VCaP (cell line): ENCODE measurements at regions not wholly inside any gene's neighbourhood (a gene's known extent, or its start where the extent isn't known, plus 50 kb on each side); places are given as distances from the start of the nearest gene placed in this dataset.

ENCODE experiments used
- H3K27ac ChIP-seq: fragments of 450-650 bp; 2 replicates; pipeline ENCODE4 v1.5.1; 2017
- TF ChIP-seq, protein P1 (sequence below): fragments of 450-650 bp; conservative IDR thresholded peaks from 2 replicates; pipeline ENCODE4 v1.5.1; 2017; ENCODE audit warnings: mild to moderate bottlenecking, moderate library complexity

DNA sequence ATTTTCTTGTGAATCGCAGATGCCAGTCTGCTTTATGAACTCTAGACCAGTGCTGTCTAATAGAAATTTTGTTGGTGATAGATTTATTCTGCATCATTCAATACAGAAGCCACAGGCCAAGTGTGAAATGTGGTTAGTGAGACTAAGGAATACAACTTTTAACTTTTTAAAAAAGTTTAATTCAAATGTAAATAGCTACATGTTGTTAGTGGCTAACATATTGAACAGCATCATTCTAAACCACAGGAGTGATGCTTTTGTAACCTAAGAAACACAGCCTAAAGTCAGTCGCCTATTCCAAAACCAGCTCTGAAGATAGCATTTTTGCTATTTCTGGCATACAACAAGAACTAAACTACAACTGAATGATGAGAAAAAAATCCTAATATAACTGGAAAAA is 164.8 kb upstream of the CBLB start:
- TF ChIP-seq, protein P1, sequence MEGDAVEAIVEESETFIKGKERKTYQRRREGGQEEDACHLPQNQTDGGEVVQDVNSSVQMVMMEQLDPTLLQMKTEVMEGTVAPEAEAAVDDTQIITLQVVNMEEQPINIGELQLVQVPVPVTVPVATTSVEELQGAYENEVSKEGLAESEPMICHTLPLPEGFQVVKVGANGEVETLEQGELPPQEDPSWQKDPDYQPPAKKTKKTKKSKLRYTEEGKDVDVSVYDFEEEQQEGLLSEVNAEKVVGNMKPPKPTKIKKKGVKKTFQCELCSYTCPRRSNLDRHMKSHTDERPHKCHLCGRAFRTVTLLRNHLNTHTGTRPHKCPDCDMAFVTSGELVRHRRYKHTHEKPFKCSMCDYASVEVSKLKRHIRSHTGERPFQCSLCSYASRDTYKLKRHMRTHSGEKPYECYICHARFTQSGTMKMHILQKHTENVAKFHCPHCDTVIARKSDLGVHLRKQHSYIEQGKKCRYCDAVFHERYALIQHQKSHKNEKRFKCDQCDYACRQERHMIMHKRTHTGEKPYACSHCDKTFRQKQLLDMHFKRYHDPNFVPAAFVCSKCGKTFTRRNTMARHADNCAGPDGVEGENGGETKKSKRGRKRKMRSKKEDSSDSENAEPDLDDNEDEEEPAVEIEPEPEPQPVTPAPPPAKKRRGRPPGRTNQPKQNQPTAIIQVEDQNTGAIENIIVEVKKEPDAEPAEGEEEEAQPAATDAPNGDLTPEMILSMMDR = no peak
- no peak overlapping the region for H3K27ac ChIP-seq

DNA sequence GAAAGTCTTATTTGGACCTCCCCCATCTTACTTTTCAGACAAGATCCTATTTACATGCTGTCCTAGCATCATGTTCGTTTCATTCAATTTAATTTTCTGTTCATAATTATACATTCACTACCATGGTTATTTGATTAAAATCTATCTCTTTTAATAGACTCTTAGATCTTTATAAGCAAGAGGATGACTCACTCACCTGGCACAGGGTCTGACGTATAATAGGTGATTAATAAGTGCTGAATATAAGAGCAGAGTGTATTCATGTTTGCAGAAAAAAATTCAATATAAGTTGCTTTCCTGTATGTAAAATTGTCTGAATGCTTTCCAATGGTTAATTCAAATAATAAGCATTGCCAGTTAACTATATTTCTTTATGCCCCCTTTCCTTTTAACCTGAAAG is 165.5 kb upstream of the CBLB start:
- TF ChIP-seq, protein P1 = no peak
- H3K27ac ChIP-seq = no peak overlapping the region

DNA sequence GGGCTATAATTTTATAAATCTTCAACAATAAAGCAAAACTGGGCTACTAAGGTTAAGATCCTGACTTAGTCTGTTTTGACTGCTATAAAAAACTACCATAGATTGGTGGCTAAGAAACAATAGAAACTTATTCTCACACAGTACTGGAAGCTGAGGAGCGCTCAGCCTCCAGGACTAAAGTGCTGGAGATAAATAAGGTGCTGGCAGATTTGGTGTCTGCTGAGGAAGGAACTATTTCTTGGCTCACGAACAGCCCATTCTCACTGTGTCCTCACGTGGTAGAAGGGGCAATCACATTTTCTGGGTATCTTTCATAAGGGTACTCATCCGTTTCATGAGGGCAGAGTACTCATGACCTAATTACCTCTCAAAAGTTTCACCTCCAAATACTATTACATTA is 166.8 kb upstream of the CBLB start:
- H3K27ac ChIP-seq = no peak overlapping the region

DNA sequence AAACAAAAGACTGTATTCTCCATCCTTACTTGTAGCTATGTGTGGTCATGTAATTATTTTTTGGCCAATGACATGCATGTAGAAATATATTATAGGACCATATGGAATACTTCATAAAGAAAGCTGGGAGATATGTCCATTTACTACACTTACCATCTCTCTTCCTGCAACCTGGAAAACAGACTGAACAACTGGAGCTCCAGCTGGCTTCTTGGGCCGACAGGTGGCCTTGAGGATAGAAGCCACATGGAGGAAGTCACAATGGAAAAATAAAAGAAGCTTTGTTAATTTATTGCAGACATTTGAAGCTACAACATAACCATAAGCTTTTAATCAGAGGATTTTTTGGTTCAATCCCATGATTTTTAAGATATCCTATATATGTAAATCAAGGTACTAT is 167.9 kb upstream of the CBLB start:
- no peak overlapping the region for H3K27ac ChIP-seq
- TF ChIP-seq, protein P1 = no peak

More for the DNA sequence above, 166.8 kb upstream of the CBLB start:
- TF ChIP-seq, protein P1 = no peak

DNA sequence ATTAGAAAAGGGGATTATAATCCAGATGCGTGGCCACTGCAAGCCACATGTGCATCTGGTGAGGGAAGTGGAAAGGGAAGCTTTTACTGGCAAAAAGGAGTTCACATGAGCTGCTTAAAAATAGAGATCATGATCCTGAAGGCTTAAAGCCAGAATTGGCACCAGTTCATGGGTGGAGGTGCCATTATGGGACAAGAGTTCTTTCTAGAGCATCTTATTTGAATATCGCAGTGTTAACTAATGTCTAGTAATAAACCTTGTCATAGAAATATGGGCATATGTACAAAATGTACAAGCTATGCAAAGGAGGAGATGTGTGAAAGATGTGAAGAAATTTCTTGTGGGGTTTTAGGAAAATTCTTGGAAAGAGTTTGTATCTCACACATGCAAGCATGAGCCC is 178.4 kb upstream of the CBLB start:
- TF ChIP-seq, protein P1 = no peak

DNA sequence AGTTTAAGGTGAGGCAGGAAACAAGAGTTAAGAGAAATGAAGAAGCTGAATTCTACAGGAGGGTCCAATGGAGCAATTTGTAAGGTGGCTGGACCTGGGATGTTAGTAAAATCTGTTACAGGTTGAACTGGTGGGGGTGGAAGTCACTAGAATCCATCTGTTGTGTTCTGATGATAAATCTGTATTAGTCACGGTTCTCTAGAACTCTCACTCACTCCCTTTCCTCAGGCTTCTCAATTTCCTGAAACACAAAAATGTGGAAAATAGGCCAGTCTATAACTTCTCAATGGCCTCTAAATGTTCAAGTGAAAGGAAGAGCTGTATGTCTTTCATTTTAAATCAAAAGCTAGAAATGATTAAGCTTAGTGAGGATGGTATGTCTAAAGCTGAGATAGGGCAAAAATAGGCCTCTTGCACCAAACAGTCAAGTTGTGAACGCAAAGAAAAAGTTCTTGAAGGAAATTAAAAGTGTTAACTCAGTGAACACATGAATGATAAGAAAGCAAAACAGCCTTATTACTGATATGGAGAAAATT is 180.2 kb upstream of the CBLB start:
- no peak overlapping the region for H3K27ac ChIP-seq
- TF ChIP-seq, protein P1 = no peak

More for the DNA sequence above, 178.4 kb upstream of the CBLB start:
- H3K27ac ChIP-seq = no peak overlapping the region

DNA sequence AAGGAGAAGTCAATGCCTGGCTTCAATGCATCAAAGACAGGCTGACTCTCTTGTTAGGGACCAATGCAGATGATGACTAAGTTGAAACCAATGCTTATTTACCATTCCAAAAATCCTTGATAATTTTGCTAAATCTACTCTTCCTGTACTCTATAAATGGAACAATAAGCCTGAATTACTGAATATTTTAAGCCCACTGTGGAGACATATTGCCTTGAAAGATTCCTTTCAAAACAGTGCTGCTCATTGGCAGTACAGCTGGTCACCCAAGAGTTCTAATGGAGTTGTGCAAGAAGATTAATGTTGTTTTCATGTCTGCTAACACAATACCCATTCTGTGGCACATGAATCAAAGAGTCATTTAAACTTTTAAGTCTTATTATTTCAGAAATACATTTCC is 181.0 kb upstream of the CBLB start:
- TF ChIP-seq, protein P1 = no peak
- no peak overlapping the region for H3K27ac ChIP-seq
